Fibroblast of upper back skin (primary cell): ENCODE measurements at regions not wholly inside any gene's neighbourhood (a gene's known extent, or its start where the extent isn't known, plus 50 kb on each side); places are given as distances from the start of the nearest gene placed in this dataset.

Experiments used
- DNase-seq: peaks from one replicate; pipeline ENCODE4 v3.0.0-alpha.2; 2013

DNA sequence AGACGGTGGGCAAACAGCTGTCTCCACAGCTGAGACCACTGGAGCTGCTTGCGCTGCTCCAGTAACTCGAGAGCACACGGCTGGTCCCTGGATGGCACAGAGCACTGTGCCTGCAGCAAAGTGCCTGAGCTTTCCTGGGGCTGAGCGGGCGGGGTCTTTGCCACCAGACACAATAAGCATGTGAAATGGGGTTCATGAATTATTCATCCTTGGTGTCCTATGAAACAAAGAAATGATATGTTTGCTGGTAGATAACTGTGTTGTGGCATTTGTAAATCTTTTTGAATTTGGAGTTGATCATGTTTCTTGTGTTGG lies 151.7 kb upstream of the MPDZ start:
- no peak for DNase-seq

DNA sequence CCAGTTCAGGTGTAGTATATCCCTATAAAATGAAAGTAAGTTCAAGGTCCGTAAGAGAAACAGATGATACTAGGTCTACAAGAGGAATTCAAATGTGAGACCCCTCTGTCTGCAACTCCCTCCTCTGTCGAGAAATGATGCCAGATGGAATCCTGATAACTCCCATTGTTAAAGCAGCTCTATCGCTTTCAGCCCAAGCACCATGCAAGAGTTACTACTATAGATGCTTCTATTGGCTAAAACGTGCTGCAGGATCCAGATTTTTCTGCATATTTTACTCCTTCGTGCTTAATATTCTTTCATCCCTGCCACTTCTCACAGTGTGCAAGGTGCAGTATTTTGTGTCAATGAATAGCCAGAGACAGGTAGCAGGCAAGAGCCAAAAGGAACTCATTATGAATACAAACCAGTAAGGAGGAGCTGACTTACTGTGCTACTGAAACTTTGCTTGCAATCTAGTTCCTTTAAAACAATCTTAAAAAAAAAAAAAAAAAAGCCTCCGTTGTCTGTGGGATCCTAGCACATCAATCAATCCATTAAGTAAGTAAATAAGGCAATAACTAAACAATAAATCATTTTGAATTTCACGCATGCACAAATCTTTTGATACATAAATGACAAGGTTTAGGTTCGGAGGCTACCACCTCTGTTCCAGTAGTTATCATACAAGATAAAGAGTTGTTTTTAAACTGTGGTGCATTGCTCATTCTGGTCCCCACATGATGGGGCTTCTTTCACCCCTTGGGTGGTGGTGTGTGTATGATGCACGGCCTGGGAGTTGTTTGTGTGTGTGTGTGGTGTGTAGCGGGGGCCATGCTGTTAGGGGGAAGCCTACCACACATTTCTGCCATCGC lies 151.1 kb upstream of the MPDZ start:
- DNase-seq = no peak

- no peak for DNase-seq
Measured at GRCh38 chr9:13429301-13430190, 150.1 kb upstream of the MPDZ start.

- no peak for DNase-seq
Measured at GRCh38 chr9:13428766-13429165, 149.3 kb upstream of the MPDZ start.

DNA sequence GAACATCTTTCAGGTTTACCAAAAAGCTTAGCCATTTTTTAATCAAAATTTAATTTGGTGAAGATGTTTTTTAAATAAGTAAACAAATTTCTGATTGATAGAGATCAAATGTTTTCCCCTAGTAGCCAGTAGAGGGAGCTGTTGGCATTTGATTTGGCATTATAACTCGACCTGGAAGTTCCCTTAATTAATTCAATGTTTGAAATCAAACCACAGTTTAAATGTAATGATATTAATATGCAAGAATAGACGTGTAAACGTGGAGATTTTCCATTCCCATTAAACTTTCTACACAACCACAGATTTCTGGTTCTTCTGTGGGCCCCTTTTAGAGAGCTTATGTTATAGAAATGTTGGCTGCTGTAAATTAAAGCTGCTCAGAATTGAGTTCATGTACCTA lies 148.1 kb upstream of the MPDZ start:
- DNase-seq = peak; percentile 49

DNA sequence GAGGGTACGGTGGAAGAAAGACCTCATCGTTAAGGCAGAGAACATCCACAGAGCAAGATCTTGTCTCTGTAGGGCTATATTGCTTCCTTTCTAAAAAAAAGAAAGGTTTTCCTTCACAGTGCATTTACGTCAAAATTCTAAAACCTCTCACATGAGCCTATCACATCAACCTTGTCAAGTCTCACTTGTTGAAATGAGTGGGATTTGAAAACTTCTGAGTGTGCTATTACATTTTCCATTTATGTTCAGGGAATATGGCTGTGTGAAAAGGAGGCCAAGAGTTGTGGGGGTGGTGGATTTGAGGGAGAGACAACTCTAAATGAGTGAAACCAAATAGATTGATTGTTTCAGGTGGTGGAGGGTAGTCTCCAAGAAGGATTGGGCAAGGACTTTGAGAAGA lies 147.1 kb upstream of the MPDZ start:
- no peak for DNase-seq

GRCh38 chr9:13424872-13425271 lies 145.4 kb upstream of the MPDZ start:
- no peak for DNase-seq

GRCh38 chr9:13424204-13424603 lies 144.7 kb upstream of the MPDZ start:
- no peak for DNase-seq

DNA sequence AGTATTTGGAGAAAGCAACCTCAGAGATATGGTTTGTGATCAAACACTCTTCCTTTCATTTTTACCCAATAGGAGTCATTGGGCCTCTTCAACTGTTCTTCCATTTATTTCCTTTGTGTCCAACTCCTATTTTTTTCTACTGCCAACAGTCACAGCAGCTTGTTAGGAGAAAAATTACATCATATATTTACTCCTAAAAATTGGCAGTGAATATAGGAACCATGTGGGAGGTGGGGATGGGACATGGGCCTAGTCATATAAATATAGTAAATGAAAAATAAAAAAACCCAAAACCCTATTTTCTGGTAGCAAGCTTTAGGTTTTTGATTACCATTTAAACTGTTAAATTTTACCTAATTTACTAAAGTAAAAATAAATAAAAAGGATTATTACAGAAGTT lies 134.9 kb upstream of the MPDZ start:
- DNase-seq = no peak

DNA sequence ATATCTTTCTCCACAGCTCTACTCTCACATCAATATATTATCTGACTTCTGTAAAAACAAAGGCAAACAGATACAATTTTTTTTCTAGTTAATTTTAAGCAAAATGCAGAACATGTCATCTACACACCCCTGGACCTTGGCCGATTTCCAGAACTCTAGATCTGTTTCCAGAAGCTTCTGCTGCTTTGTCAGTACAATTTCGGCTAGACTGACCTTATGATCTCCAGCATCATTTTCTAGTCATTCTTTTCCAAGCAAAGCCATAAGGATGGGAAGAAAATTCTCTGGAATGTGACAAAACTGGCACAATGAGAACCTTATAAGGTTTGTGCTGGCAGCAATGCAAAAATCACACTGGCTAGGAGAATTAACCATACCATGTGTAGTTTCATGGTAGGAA lies 132.8 kb upstream of the MPDZ start:
- DNase-seq = peak; percentile 36

- no peak for DNase-seq
Measured at GRCh38 chr9:13411791-13412190, 132.3 kb upstream of the MPDZ start.

- DNase-seq = peak; percentile 45
Measured at GRCh38 chr9:13410566-13411031, 131.1 kb upstream of the MPDZ start.

- no peak for DNase-seq
Measured at GRCh38 chr9:13397661-13398060, 118.2 kb upstream of the MPDZ start.

DNA sequence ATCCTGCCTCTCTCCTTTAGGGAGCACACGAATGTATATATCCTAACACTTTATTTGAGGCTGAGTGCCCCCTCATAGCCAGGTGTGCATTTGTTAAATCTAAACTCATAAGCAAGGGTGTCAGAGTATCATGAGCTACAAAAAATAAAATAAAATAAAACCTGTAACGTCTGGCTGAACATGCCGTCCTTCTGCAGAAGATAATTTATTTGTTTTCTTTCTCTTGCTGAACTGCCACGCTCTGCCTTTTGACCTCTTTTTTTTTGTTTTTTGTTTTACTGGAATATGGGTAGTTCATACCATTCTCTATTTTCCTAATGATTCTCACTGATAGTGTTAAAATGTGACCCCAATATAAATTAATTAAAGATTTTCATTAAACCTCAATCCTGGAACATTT lies 117.7 kb upstream of the MPDZ start:
- DNase-seq = no peak

DNA sequence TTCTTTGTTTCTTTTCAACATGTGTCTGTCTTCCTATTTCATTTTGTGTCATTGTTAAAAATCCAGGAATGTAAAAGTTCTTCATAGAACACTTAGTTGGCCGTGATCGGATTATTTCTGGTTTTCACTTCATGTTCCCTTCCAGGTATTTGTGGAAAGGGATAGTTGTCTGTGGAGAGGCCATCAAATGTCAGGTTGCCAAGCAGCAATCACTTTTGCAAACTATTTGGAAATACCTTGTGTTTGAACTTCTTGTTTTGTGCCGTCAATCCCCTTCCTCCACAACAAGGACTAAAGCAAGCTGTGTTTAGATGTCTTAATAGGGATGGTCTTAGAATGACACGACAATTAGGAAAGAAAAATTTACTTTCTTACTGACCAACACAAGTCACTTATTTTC lies 116.9 kb upstream of the MPDZ start:
- DNase-seq = no peak

GRCh38 chr9:13395156-13395555 lies 115.7 kb upstream of the MPDZ start:
- DNase-seq = peak; percentile 87

DNA sequence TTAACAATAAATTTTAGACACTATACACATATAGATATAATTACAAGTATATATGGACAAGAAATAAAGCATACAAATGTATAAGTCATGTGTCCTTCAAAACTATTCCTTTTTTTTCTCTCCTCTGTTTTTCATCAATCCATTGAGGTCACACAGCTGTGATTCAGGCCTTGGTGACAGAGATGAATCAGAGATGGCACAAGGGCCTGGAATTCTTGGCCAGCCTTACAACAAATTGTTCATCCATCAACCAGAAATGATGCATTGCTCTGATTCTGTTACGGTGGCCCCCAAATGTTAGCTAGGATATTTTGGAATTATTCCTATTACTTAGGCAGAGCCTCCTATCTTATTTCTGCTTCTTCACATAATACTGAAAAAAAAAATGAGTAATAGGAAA lies 108.7 kb upstream of the MPDZ start:
- DNase-seq = peak; percentile 92

- DNase-seq = no peak
Measured at GRCh38 chr9:13387734-13388067, 108.2 kb upstream of the MPDZ start.

GRCh38 chr9:13386935-13387733 lies 107.6 kb upstream of the MPDZ start:
- peak; percentile 93 for DNase-seq

DNA sequence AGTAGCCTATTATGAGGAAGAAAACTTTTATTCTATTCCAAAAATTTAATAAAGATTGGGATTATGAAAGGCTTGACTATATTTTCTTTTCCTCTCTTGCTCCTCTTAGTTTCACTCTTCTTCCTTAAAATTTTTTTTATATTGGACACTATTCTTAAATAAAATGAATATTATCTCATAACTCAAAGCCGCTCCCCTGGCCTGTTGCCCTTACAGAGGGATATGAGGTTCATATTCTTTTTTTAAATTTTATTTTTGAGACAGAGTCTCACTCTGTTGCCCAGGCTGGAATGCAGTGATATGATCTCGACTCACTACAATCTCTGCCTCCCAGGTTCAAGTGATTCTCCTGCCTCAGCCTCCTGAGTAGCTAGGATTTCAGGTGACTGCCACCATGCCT lies 106.8 kb upstream of the MPDZ start:
- DNase-seq = no peak

DNA sequence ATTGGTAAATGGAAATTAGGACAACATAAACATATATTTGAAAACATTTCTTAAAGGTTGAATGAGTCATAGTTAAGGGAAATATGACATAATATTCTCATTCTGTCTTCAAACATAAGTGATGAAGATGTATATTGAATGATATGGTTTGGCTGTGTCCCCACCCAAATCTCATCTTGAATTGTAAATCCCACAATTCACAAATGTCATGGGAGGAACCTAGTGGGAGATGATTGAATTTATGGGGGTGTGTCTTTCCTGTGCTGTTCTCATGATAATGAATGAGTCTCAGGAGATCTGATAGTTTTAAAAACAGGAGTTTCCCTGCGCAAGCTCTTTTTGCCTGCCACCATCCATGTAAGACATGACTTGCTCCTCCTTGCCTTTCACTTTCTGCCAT lies 104.4 kb upstream of the MPDZ start:
- DNase-seq = no peak

DNA sequence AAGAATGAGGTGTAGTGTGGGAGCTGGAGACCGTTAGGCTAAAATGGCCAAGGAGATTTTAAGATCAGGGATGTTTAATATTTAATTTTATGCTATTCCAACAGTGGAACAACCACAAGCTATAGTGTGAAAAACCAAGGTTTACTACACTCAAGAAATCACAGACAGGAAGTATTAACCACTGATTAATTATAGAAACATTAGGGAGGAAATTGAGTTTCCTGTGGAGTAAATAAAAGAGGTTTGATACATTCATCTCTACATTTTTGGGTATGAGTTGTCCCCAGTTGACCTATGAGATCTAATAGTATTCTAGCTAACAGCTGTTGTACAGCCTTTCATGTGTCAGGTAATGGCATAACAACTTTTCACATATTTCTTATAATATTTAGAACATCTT lies 103.7 kb upstream of the MPDZ start:
- no peak for DNase-seq

- DNase-seq = peak; percentile 32
Measured at GRCh38 chr9:13382595-13382994, 103.1 kb upstream of the MPDZ start.

DNA sequence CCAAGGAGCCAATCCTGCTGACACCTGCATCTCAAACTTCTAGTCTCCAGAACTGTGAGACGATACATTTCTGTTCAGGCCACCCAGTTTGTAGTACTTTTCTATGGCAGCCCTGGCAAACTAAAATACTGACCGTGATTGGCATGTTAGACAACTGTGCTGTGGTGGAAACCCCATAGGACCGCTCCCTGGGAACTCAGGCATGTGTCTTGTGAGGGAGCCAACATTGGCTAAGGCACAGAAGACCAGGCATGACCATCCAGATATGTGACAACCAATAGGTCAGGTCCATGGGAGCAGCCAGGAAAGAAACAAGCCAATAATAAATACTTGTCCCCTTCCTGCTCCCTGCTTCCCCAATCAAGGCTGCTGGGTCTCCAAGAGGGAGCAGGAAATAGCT lies 101.4 kb upstream of the MPDZ start:
- DNase-seq = no peak
